Activated CD4-positive, alpha-beta T cell treated with anti-CD3 and anti-CD28 coated beads, Interleukin-2, amount 50 U/mL, for 16 hours (primary cell): ENCODE measurements at regions not wholly inside any gene's neighbourhood (a gene's known extent, or its start where the extent isn't known, plus 50 kb on each side); places are given as distances from the start of the nearest gene placed in this dataset.
A peak's percentile ranks its signal among the peaks of the same experiment; 100 is the strongest.

Experiments used
- DNase-seq: peaks from one replicate; pipeline ENCODE4 v3.0.0-alpha.2; 2020

DNA sequence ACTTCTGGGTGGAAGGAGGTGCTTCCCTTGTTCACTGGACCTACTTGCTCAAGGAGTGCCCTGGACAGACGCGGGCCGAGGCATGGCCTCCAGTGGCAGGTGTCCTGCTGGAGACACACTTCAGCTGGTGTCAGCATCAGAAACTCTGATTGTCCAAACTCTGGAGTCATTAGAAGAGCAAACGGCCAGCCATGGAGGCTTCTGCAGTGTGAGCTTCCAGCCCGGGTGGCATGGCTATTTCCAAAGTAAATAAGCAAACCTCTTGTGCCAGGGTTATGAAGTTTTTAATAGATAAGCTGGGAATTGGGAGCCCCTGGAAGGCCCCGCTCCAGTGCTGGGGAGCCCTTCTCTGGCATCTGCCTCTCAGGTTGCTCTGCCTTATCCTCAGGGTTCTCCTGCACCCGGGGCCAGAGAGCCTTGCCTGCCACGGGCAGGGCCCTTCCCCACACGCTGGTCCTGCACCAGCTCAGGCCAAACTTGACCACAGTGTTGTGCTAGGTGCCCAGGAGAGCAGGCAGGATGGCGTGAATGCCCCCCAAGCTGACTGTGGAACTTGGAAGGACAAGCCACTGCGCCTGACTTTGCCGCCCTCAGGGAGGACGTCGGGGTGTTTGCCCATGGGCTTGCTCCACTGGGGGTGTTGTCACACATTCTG is 285.6 kb downstream of the GADD45G start:
- DNase-seq, result no peak

DNA sequence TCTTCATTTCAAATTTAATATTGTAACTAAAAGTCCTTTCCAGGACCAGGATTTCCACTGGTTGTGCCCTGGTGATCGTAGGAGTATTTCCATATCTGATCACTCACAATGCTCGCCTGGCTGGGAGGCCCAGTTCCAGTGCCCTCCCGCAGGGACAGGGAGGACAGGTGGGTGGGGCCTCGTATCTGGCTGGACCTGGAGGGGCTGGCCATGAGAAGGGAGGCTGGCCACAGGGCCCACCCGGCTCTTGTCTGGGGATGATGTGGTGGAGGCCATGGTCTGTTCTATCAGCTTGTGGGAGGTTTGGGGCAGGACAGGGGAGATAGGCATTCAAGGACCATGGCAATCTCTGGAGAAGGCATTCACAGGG is 286.4 kb downstream of the GADD45G start:
- DNase-seq, result no peak

DNA sequence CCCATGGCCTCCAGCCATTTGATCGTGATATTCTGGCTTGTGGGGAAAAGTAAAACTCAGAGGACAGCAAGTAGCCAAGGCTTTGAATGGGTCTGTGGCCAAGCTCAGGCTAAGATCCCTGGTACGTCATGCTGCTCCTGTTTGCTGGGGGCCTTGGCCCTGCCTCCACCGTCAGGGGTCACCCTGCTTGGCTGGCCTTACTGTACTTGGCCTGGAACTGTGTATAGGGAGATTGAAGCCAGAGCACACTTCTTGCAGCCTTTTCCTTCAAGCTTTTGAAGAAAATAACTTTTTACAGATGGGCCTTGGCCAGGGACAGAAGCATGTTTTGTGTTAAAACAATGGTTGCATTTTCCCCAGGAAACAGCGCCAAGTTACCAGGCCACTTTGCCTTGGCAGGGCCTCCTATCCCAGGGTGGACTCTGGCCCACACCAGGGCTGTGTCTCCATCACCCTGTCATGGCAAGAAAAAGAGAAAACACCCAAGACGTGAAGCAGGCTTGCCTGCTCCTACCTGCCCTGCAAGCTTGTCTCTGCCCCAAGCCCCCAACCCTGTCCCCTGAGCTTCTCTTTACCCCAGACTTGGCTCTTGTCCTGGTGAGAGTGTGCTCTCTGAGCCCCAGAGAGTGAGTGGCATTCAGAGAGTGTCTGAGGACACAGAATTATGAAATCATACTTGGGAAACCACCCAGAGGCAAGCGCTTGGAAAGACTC is 286.9 kb downstream of the GADD45G start:
- no peak for DNase-seq

DNA sequence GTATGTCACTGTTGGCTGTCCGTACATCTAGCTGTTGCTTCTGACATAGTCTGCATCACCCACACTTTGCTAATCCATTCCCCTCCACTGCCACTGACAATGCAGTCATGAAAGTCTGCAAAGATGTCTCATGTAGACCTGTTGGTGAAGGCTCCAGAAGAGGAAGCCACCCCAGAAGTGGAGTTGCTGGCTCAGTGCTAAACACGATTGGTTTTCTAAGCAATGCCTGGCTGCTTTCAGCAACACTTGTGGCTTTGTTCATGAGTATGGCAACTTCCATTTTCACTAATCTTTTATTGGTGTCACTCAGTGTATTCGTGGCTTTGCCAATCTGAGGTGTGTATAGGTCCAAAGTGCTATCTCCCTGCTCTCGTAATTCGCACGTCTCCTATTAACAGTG is 288.1 kb downstream of the GADD45G start:
- peak; percentile 18 for DNase-seq

DNA sequence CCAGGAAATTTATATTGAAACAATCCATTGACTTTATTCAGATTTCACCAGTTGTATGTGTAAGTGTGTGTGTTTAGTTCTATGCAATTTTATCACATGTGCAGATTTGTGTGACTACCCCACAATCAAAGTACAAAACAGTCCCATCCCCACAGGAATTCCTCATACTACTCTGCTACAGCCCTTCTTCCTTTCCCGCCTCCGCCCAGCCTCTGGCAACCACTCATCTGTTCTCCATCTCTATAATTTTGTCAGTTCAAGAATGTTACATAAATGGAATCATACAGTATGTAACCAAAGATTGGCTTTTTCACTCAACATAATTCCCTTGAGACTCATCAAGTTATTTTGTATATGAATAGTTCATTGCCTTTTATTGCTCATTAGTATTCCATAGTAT is 289.1 kb downstream of the GADD45G start:
- no peak for DNase-seq

DNA sequence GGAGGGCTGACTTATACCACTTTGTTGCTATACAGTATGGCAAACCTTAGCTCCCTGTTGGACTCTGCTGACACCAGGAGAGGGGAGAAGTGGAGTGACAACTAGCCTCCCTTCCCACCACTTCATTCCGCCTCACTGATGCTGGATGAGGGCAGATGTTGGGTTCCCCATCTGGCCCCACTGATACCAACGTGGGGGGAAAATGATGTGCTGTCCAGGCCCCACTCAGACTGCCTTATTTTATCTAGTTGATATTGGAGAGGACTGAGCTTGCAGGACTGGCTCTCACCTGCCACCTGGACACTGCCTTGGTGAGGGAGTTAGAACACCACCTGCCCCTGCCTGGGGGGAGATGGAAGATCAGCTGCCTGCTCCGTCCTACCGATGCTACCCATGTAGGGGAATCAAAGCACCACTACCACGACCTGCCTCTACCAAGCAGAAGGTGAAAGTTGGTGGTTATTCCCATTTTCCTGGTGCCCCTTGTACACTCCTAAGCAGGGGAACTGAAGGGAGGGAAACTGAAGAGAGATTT is 292.1 kb downstream of the GADD45G start:
- DNase-seq, result no peak

DNA sequence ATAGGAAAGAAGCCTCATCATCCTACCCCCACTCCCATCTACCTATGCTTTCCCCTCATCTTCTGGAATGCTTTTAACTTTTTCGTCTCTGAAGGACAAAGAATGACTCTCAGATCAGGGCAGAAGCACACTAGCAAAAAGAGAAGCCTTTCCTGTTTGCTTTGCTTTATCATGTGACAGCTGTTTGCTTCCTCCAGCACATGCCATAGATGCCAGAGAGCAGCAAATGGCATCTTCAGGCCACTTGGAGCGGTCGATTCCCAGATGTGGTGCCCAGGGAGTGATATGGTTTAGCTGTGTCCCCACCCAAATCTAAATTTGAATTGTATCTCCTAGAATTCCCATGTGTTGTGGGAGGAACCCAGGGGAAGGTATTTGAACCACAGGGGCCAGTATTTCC is 294.8 kb downstream of the GADD45G start:
- no peak for DNase-seq

DNA sequence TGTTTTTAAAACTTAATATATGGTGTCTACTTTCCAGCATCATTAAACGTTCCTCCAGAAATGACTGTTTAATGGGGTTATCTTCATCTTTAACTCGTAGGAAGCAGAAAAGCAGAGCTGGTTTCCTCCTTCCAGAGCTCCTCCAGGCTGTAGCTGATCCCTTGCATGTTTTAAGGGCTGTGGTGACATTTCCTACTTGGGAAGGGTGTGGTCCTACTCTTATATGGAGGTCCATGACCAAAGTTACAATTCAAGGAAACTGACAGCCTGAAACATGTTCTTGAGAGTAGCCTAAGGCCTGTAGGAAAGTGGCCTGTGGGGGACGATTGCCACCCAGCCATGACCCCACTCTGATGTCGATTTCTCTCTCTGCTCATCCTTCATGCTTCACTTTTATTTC is 297.1 kb downstream of the GADD45G start:
- DNase-seq, result no peak

DNA sequence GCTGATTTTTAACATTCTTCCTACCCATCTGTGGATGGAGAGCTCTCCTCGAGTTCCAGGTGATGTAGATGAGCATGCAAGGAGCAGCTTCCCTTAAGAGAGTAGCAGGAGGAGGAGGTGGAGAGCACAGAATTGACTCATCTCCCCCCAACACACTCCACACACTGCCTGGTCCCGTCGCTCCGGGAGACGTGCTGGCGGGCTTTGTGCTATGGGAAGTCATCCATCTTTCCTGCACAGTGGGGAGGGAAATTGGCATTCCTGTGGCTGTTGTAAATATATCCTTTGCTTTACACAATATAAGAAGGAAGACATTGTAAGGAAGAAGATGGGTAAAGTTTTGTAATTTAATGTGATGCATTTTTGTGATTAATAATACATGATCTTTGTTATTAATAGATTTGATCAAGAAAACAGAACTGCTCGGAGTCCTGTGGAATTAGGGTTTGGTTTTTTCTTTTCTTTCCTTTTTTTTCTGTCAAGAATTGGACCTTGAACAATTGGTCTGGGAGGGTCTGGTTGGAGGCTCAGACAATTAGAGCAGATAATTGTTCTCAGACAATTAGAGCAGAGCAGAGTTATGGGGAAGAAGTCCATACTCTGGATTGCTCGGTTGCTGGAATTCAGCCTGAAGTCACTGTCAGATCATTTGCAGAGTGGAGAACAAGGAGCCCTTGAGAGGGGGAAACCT is 297.8 kb downstream of the GADD45G start:
- DNase-seq, result no peak

DNA sequence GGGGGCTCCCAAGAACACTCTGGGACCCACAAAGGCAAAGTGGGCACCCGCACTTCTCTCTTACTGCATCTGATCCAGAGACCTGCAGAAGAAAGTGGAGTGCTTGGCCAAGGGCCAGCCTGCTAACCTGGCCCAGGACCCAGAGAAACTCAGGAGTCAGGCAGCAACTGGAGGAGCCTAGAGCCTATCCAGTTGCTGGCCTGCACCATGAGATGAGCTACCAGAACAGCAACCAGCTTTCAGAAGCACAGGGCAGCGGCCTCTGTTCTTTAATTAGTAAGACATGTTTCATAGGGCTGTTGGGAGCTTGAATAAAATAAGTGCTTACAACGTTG is 298.3 kb downstream of the GADD45G start:
- no peak for DNase-seq

DNA sequence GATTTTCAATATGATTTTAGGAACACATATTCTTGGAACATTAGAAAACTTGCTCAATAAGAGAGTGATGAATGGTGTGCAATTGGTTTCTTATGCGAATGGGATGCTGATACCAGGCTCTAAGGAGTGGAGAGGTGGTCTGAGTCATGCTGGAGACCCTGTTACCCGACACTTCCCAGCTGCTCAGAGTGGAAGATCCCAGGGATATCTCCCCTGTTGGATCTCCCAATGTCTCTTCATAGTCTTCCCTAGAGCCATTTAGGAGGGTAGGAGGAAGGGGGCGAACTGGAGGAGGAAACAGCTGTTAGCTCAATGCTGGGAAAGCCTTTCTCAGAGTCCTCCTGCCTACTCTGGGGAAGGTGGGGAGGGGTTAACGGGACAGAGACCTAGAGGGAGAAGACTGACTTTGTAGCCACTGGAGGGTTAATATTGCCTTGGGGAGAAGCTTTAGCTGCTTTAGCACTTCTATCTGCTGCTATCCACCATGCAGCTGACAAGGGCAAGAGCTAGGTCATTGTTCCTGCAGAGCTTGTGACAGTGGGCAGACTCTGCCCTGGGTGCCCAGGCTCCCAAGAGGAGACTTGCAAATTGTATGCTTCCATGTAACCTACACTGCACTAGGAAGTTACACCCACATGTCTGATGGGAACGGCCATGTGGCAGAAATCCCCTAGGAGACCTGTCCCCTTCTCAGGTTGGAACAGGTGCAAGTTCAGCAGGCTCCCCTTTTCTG is 301.0 kb downstream of the GADD45G start:
- no peak for DNase-seq

DNA sequence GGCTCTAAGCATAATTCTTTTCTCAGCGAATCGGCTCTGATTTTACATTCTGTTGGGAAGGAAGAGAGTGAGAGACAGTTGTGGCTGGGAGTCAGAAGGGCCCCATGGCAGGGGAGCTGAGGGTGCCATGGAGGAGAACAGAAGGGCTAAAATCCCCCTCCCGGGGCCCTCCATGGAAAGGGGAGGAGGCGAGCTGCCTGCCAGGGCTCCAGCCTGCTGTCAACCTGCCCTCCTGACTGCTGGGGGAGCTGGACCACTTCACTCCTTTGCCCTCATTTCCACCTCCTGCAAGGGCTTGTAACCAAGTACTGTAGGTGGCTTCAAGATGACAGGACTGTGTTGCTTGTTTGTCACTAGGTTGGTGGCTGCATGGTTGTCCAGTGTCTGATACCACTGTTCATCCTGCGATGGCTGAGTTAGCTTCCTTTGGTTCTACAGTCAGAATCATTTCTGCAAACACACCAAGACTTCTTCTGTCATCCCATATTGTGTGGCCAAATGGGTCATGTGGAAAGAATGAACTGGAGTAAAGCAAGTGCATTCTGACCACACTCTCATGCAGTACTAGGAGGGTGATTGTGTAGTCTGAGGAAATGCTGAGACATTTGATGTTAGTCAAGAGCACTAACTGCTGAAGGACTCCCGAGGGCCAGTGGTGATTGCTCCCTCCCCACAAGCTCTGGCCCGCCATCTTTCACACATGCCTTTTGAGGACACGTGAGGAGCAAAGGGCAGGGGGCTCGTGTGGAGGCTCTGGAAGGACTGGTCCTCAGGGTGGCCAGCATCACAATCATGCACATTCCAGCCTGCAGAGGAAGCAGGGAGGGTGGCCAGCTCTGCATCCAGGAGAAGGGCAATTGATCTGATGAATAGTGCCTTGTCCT is 307.2 kb downstream of the GADD45G start:
- DNase-seq, result no peak

DNA sequence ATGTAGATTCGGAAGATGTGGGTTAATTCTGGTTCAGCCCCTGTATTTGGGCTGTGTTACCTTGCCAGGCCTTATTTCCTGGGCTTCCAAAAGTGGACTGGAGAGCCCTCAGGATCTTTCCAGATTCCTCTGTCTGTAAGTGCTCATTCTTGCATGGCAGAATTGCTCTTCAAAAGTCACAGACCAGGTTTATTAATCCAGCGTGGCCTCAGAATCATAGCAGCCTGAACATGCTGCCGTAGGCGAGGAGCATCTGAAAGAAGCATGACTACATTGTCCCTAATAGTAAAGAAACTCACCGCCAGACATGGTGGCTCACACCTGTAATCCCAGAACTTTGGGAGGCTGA is 307.8 kb downstream of the GADD45G start:
- no peak for DNase-seq

DNA sequence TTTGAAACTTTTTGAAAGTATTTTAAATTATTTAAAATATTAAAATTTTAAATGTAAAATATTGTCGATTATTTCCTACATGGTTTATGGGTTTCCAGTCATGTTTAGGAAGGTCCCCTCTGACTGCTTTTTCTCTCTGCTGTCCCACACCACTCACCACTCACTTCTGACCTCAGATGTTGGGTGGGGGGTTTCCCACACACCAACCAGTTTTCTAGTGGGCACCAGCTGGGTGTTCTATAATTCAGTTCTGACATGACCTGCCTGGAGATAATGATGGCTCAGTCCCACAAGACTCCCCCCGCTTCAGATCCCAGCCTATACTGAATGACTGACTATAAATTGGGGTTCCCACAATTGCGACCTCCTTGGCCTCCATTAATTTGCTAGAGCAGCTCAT is 310.4 kb downstream of the GADD45G start:
- no peak for DNase-seq

DNA sequence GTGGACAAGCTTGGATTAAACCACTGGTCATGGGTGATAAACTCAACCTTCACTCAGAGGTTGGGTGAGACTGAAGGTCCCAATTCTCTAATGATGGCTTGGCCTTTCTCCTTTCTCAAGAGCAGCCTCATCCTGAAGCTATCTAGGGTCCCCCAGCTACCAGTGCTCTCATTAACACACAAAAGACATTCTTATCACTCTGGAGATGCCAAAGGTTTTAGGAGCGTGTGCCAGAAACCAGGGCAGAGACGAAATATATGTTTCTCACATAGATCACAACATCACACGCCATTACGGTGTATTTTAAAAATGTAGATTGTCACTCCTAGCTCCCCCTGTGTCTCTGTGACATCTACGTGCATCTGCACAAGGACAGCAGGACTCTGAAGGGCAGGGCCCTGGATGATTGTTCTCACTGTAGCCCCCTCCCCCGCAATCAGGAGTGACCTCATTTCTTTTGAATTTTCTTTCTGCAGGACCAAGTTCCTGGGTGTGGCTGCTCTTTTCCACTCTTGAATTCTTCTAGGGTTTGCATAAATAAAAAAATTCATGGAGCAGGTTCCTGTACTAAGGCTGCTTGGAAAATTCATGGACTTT is 311.3 kb downstream of the GADD45G start:
- no peak for DNase-seq

DNA sequence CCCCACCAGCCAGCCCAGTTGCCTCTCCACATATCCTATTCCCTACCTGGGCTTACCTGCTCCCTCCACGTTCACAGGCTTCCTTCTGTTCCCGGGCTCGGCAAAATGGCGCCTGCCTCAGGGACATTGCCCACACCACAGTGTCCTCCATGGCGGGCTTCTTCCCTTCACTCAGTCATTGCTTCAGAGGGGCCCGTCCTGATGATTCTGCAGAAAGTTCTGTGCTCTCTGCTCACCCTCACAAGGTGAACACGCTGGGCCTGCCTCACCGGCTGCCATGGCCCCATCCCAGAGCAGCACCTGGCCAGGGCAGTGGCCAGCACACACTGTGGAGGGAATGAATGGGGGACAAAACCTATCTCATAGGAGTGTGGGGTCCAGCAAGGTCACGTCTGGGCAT is 313.0 kb downstream of the GADD45G start:
- DNase-seq, result no peak

DNA sequence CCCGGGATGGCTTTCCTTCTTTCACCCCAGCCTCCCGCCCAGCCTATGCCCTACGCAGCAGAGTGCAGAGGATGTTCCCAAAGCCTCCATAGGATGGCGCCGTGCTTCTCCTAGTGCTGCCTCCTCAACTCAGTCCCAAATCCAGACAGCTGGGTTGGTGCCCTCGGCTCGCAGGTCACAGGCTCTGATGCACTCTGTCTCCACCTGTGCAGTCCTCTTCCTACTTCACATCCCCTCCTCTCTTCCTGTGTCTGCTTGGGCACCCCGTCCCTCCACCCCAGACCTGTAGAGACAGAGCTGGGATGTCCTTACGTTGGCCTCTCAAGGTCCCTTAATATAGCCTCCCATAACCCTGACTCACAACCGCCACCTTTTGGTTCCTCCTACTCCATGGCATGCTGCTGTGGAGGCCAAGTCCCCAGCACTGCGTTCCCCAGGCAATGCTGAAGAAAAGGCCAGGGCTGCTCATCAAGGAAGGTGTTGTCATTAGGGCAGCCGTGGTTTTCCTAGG is 314.4 kb downstream of the GADD45G start:
- peak; percentile 36 for DNase-seq

DNA sequence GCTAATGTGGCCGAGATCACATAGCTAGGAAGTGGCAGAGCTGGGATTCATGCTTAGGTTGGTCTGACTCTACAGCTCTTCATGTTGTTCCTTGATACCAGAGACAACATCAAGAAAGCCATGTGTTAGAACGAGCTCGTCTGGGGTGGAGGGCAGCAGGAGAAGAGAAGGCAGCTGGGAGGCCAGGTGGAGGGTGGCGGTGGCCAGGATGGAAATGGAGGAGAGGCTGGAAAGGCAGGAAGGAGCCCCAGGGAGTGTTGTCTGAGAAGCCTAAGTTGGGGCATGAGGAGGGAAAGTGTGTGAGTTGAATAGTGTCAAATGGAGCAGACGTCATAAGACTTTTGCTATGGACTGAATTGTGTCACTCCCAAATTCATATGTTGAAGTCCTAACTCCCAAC is 315.3 kb downstream of the GADD45G start:
- DNase-seq, result no peak

DNA sequence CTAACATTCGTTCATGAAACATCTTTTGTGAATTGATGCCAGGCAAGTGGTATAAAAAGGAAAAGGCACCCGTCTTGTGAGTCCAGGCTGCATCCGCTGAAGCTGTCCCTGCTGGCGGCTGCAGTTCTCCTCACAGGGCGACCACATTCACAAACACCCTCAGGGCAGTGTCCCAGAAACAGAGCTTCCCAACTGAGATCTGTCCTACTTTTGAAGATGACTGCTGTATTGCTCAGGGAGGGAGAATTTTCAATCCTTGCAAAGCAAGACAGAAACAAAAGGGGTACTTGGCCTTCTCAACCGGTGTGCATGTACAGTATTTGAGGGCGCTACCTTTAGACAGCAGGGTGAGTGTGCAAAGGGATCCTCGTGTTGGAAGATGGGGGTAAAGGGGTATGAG is 316.1 kb downstream of the GADD45G start:
- DNase-seq, result no peak

DNA sequence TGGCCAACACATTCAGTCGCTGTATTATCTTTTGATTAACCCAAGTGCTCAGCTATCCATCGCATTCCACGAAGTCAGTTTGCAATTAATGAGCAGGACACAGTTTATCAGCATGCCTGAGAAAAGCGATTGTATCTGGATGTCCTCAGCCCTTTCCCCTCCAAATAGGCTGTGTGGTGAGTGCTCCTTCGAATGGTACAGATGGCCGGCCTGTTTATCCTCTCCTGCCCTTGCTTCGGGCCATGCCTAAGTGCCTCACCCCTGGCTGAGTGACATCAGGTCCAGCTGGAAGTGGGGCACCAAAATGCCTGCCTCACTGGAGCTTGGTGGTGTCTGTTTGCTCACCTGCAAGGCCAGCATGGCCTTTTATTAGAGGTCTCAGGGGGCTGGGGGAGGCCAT is 317.3 kb downstream of the GADD45G start:
- no peak for DNase-seq

DNA sequence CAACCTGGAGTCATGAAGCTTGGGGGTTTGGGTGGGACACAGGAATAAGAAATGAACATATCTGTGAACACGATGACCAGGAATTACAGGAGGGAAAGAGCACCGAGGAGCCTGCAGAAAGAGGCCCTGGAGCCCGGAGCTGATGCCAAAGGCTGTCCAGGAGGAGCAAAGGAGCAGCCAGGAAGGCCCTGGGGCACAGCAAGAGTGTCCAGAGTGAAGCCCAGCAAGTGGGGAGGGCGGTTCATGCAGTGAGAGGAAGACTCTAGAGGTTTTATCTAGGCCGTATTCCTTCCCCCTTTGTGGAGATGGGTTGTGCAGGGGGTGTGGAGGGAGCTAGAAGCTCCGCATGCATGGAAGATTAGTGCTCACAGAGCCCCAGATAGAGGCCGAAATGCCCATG is 318.4 kb downstream of the GADD45G start:
- no peak for DNase-seq

DNA sequence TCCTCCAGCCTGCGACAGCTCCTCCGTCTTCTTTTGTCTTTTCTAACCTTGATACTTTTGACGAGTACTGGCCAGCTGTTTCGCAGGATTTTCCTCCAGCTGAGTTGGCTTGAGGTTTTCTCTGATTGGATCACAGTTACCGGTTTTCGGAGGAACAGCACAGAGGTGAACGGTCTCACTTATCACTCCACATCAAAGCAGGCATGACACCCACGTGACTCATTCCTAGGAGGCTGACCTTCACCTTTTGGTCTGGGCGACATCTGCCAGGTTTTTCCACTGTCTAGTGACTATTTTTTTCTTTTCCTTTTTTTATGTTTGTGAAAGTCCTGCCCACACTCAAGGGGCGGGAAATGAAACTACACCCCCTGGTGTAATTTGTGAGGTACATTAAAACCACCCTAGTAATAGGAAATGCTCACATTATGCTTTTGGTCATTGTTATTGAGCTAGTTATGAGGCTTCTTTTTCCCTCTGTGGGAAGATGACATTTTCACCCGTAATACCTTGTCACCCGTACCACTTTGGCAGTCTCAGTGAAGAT is 319.2 kb downstream of the GADD45G start:
- DNase-seq, result peak; percentile 55
